PC-9 (cell line): ENCODE measurements at regions not wholly inside any gene's neighbourhood (a gene's known extent, or its start where the extent isn't known, plus 50 kb on each side); places are given as distances from the start of the nearest gene placed in this dataset.

ENCODE experiments used
- BruUV-seq: library from RNA; stranded (reverse); fragments of 400-500 nt; replicated peaks from 2 replicates; lab custom pipeline; 2021; lab: Mats Ljungman, UMichigan
- CTCF ChIA-PET: fragments of 300-600 bp; sonication (Branson Sonifier 250); formaldehyde crosslinking; loops from one replicate; lab custom pipeline; 2022; ENCODE audit warnings: antibody characterized with exemption; lab: Charles Lee
- POLR2A ChIA-PET: fragments of 300-600 bp; sonication (Branson Sonifier 250); formaldehyde crosslinking; loops from one replicate; lab custom pipeline; 2022; ENCODE audit warnings: antibody characterized with exemption; ENCODE audit not compliant: unreplicated experiment; lab: Charles Lee
- DNase-seq, 2 experiments: peaks; one replicate each; pipeline versions ENCODE4 v3.0.0 to v3.0.0-alpha.2; 2015 to 2022; ENCODE audit warnings: mixed read lengths in 1 of 2
- H2AFZ ChIP-seq: fragments of 200-600 bp; sonication (generic); 2 replicates; pipeline ENCODE4 v1.8.1; 2017; ENCODE audit warnings: antibody characterized with exemption
- H3F3A ChIP-seq: fragments of 200-600 bp; sonication (generic); 2 replicates; pipeline ENCODE4 v1.8.1; 2017; ENCODE audit warnings: antibody characterized with exemption, mild to moderate bottlenecking, low read depth; ENCODE audit not compliant: insufficient read depth
- H3K27ac ChIP-seq: fragments of 200-600 bp; sonication (generic); 2 replicates; pipeline ENCODE4 v1.6.1; 2016; ENCODE audit warnings: mixed run types
- H3K27me3 ChIP-seq: fragments of 200-600 bp; sonication (generic); 2 replicates; pipeline ENCODE4 v1.6.1; 2016; ENCODE audit warnings: low read depth, mixed run types; ENCODE audit not compliant: insufficient read depth
- H3K36me3 ChIP-seq: fragments of 200-600 bp; sonication (generic); 2 replicates; pipeline ENCODE4 v1.6.1; 2016; ENCODE audit warnings: low read depth, mixed run types
- H3K4me1 ChIP-seq: fragments of 200-600 bp; sonication (generic); replicated peaks from 2 replicates; pipeline ENCODE4 v1.6.1; 2016; ENCODE audit warnings: mixed run types; ENCODE audit not compliant: insufficient read depth
- H3K4me2 ChIP-seq: fragments of 200-600 bp; sonication (generic); 2 replicates; pipeline ENCODE4 v1.6.1; 2017; ENCODE audit warnings: mixed run types
- H3K4me3 ChIP-seq: fragments of 200-600 bp; sonication (generic); 2 replicates; pipeline ENCODE4 v1.6.1; 2016; ENCODE audit warnings: mixed run types
- H3K79me2 ChIP-seq: fragments of 200-600 bp; sonication (generic); 2 replicates; pipeline ENCODE4 v1.6.1; 2017; ENCODE audit warnings: low read depth, mixed run types
- H3K9me2 ChIP-seq: fragments of 200-600 bp; sonication (generic); 2 replicates; pipeline ENCODE4 v1.8.1; 2017; ENCODE audit warnings: mild to moderate bottlenecking; ENCODE audit not compliant: insufficient read depth
- H3K9me3 ChIP-seq: fragments of 200-600 bp; sonication (generic); 2 replicates; pipeline ENCODE4 v1.8.1; 2016; ENCODE audit warnings: low read depth; ENCODE audit not compliant: insufficient read depth
- H4K20me1 ChIP-seq: fragments of 200-600 bp; sonication (generic); 2 replicates; pipeline ENCODE4 v1.8.1; 2017; ENCODE audit not compliant: insufficient read depth
- CTCF ChIP-seq: fragments of 200-600 bp; sonication (generic); conservative IDR thresholded peaks from 2 replicates; pipeline ENCODE4 v1.6.1; 2017; ENCODE audit warnings: mixed run types, antibody characterized with exemption, mild to moderate bottlenecking, moderate library complexity
- EZH2 ChIP-seq: fragments of 200-600 bp; sonication (generic); IDR thresholded peaks from 2 replicates; pipeline ENCODE4 v1.8.0; 2017; ENCODE audit warnings: antibody characterized with exemption, low read depth
- intact Hi-C: fragments of 100-400 bp; cut with micrococcal nuclease; formaldehyde crosslinking; loops from one replicate; pipeline ENCODE4 v1.10.0; 2022; ENCODE audit not compliant: unreplicated experiment

GRCh38 chr14:98761993-98762392 lies 510.0 kb downstream of the BCL11B start:
- H3K27ac ChIP-seq, result no peak overlapping the region
- H2AFZ ChIP-seq, result no peak overlapping the region
- TF ChIP-seq EZH2, result no peak
- no peak for TF ChIP-seq CTCF
- no peak for DNase-seq
- H3K4me1 ChIP-seq, result no peaks in the 10 kb centered on the region
- H3F3A ChIP-seq, result no peaks in the 10 kb centered on the region
- CTCF ChIA-PET, result no interaction called here
- no peak overlapping the region for H3K4me2 ChIP-seq
- POLR2A ChIA-PET, result no interaction called here
- no TSS peak for BruUV-seq
- no peaks in the 10 kb centered on the region for H3K79me2 ChIP-seq
- intact Hi-C loops, result no loop called here
- H3K27me3 ChIP-seq, result no peaks in the 10 kb centered on the region
- no peak overlapping the region for H3K4me3 ChIP-seq
- H3K9me2 ChIP-seq, result no peaks in the 10 kb centered on the region
- no peaks in the 10 kb centered on the region for H3K9me3 ChIP-seq
- no peaks in the 10 kb centered on the region for H3K36me3 ChIP-seq
- no peaks in the 10 kb centered on the region for H4K20me1 ChIP-seq

- Histone ChIP-seq H3K27me3 (no peaks in the 10 kb centered on the region), H2AFZ (no peak overlapping the region), H4K20me1 (no peaks in the 10 kb centered on the region), H3K9me2 (no peaks in the 10 kb centered on the region), H3K4me1 (no peaks in the 10 kb centered on the region), H3K79me2 (no peaks in the 10 kb centered on the region), H3F3A (no peaks in the 10 kb centered on the region), H3K4me3 (no peak overlapping the region), H3K4me2 (no peak overlapping the region), H3K9me3 (no peaks in the 10 kb centered on the region), H3K36me3 (no peaks in the 10 kb centered on the region), H3K27ac (no peak overlapping the region)
- no peak for DNase-seq
- no TSS peak for BruUV-seq
- TF ChIP-seq EZH2 (no peak), CTCF (no peak)
- intact Hi-C loops, result no loop called here
- POLR2A ChIA-PET, result no interaction called here
- CTCF ChIA-PET, result no interaction called here
Measured at GRCh38 chr14:98766818-98767217, 505.2 kb downstream of the BCL11B start.

GRCh38 chr14:98769326-98769725 lies 502.7 kb downstream of the BCL11B start:
- DNase-seq, result no peak
- BruUV-seq, result no TSS peak
- ChIA-PET POLR2A (no interaction called here), CTCF (no interaction called here)
- TF ChIP-seq CTCF (no peak), EZH2 (no peak)
- H3K9me2 ChIP-seq, result no peaks in the 10 kb centered on the region
- no peak overlapping the region for H2AFZ ChIP-seq
- no peaks in the 10 kb centered on the region for H3K79me2 ChIP-seq
- no peaks in the 10 kb centered on the region for H3K27me3 ChIP-seq
- H4K20me1 ChIP-seq, result no peaks in the 10 kb centered on the region
- no peaks in the 10 kb centered on the region for H3K36me3 ChIP-seq
- no peaks in the 10 kb centered on the region for H3F3A ChIP-seq
- H3K9me3 ChIP-seq, result no peaks in the 10 kb centered on the region
- H3K4me1 ChIP-seq, result no peaks in the 10 kb centered on the region
- H3K4me2 ChIP-seq, result no peak overlapping the region
- H3K4me3 ChIP-seq, result no peak overlapping the region
- intact Hi-C loops, result no loop called here
- no peak overlapping the region for H3K27ac ChIP-seq
